Parathyroid adenoma (tissue), 2 donors: ENCODE measurements at regions not wholly inside any gene's neighbourhood (a gene's known extent, or its start where the extent isn't known, plus 50 kb on each side); places are given as distances from the start of the nearest gene placed in this dataset.

ENCODE experiments used
- H2AFZ ChIP-seq: fragments of 300-600 bp; sonication (generic); one replicate; pipeline ENCODE4 v1.7.0; 2017; ENCODE audit warnings: antibody characterized with exemption, mild to moderate bottlenecking
- H3K27ac ChIP-seq: fragments of 300-600 bp; sonication (generic); one replicate; pipeline ENCODE4 v1.7.0; 2017
- H3K27me3 ChIP-seq: fragments of 300-600 bp; sonication (generic); one replicate; pipeline ENCODE4 v1.7.0; 2017; ENCODE audit warnings: low read length; ENCODE audit not compliant: control insufficient read depth, insufficient read depth
- H3K36me3 ChIP-seq: fragments of 300-600 bp; sonication (generic); one replicate; pipeline ENCODE4 v1.7.0; 2017; ENCODE audit warnings: low read length; ENCODE audit not compliant: control insufficient read depth, insufficient read depth
- H3K4me1 ChIP-seq: fragments of 300-600 bp; sonication (generic); one replicate; pipeline ENCODE4 v1.7.0; 2017; ENCODE audit warnings: control low read depth
- H3K4me2 ChIP-seq: fragments of 300-600 bp; sonication (generic); one replicate; pipeline ENCODE4 v1.7.0; 2017; ENCODE audit warnings: low read length
- H3K4me3 ChIP-seq: fragments of 300-600 bp; sonication (generic); one replicate; pipeline ENCODE4 v1.7.0; 2017; ENCODE audit warnings: low read depth, low read length
- H3K79me2 ChIP-seq: fragments of 300-600 bp; sonication (generic); one replicate; pipeline ENCODE4 v1.7.0; 2017; ENCODE audit warnings: control low read depth
- H3K9ac ChIP-seq: fragments of 300-600 bp; sonication (generic); one replicate; pipeline ENCODE4 v1.7.0; 2017; ENCODE audit warnings: mild to moderate bottlenecking
- H3K9me3 ChIP-seq: fragments of 300-600 bp; sonication (generic); one replicate; pipeline ENCODE4 v1.7.0; 2017; ENCODE audit warnings: low read length; ENCODE audit not compliant: control insufficient read depth
- TF ChIP-seq, protein P1 (sequence below): fragments of 300-600 bp; sonication (generic); IDR thresholded peaks from one replicate; pipeline ENCODE4 v1.7.0; 2017; ENCODE audit warnings: antibody characterized with exemption, mild to moderate bottlenecking
- donor health status: primary hyperparathyroidism.

GRCh38 chr11:24064309-24064903, 432.4 kb upstream of the LUZP2 start:
- H3K4me2 ChIP-seq: no peak overlapping the region
- H3K9me3 ChIP-seq: no peaks in the 10 kb centered on the region
- H2AFZ ChIP-seq: no peak overlapping the region
- no peaks in the 10 kb centered on the region for H3K4me1 ChIP-seq
- no peak overlapping the region for H3K4me3 ChIP-seq
- H3K9ac ChIP-seq: no peak overlapping the region
- TF ChIP-seq, protein P1, sequence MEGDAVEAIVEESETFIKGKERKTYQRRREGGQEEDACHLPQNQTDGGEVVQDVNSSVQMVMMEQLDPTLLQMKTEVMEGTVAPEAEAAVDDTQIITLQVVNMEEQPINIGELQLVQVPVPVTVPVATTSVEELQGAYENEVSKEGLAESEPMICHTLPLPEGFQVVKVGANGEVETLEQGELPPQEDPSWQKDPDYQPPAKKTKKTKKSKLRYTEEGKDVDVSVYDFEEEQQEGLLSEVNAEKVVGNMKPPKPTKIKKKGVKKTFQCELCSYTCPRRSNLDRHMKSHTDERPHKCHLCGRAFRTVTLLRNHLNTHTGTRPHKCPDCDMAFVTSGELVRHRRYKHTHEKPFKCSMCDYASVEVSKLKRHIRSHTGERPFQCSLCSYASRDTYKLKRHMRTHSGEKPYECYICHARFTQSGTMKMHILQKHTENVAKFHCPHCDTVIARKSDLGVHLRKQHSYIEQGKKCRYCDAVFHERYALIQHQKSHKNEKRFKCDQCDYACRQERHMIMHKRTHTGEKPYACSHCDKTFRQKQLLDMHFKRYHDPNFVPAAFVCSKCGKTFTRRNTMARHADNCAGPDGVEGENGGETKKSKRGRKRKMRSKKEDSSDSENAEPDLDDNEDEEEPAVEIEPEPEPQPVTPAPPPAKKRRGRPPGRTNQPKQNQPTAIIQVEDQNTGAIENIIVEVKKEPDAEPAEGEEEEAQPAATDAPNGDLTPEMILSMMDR: no peak
- no peaks in the 10 kb centered on the region for H3K36me3 ChIP-seq
- H3K27ac ChIP-seq: no peak overlapping the region
- no peaks in the 10 kb centered on the region for H3K27me3 ChIP-seq
- H3K79me2 ChIP-seq: no peaks in the 10 kb centered on the region

DNA sequence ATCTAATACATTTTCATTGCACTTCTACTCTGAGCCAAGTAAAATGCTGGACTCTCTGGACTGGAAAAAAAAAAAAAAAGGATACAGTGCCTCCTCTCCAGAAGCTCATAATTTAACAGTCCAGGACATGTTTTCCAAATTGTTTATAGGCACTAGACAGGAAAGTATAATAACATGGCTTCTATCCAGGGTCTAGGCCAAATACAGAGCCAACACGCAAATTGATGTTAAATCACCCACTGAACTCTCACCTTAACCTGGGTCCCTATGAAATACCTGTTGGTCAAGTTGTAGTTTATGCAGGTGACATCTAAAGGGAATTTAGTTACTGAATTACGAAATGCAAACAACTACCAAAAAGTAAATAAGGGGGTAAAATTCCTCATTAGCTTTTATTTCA, 428.7 kb upstream of the LUZP2 start:
- Histone ChIP-seq H3K36me3 (no peaks in the 10 kb centered on the region), H3K27ac (no peak overlapping the region), H2AFZ (no peak overlapping the region), H3K4me3 (no peak overlapping the region), H3K4me2 (no peak overlapping the region), H3K79me2 (no peaks in the 10 kb centered on the region), H3K9me3 (no peaks in the 10 kb centered on the region), H3K27me3 (no peaks in the 10 kb centered on the region), H3K4me1 (no peaks in the 10 kb centered on the region), H3K9ac (no peak overlapping the region)
- TF ChIP-seq, protein P1: no peak

GRCh38 chr11:24070435-24070834, 426.4 kb upstream of the LUZP2 start:
- Histone ChIP-seq H2AFZ (no peak overlapping the region), H3K4me2 (no peak overlapping the region), H3K27ac (no peak overlapping the region), H3K36me3 (no peaks in the 10 kb centered on the region), H3K4me3 (no peak overlapping the region), H3K79me2 (no peaks in the 10 kb centered on the region), H3K9ac (no peak overlapping the region), H3K27me3 (no peaks in the 10 kb centered on the region), H3K9me3 (no peaks in the 10 kb centered on the region), H3K4me1 (no peaks in the 10 kb centered on the region)
- TF ChIP-seq, protein P1: no peak

- H3K4me1 ChIP-seq: no peaks in the 10 kb centered on the region
- no peaks in the 10 kb centered on the region for H3K27me3 ChIP-seq
- TF ChIP-seq, protein P1: no peak
- no peak overlapping the region for H3K4me2 ChIP-seq
- no peaks in the 10 kb centered on the region for H3K36me3 ChIP-seq
- no peak overlapping the region for H3K27ac ChIP-seq
- no peak overlapping the region for H3K4me3 ChIP-seq
- no peak overlapping the region for H2AFZ ChIP-seq
- no peak overlapping the region for H3K9ac ChIP-seq
- no peaks in the 10 kb centered on the region for H3K79me2 ChIP-seq
- H3K9me3 ChIP-seq: no peaks in the 10 kb centered on the region
Observed at GRCh38 chr11:24078018-24078417, 418.8 kb upstream of the LUZP2 start.

GRCh38 chr11:24082241-24082640, 414.6 kb upstream of the LUZP2 start:
- Histone ChIP-seq H3K4me3 (no peak overlapping the region), H3K4me1 (no peaks in the 10 kb centered on the region), H3K36me3 (no peaks in the 10 kb centered on the region), H3K27ac (no peak overlapping the region), H3K79me2 (no peaks in the 10 kb centered on the region), H2AFZ (no peak overlapping the region), H3K4me2 (no peak overlapping the region), H3K9me3 (no peaks in the 10 kb centered on the region), H3K27me3 (no peaks in the 10 kb centered on the region), H3K9ac (no peak overlapping the region)
- TF ChIP-seq, protein P1: no peak
